PFSK-1 (cell line): ENCODE measurements at regions not wholly inside any gene's neighbourhood (a gene's known extent, or its start where the extent isn't known, plus 50 kb on each side); places are given as distances from the start of the nearest gene placed in this dataset.

Experiments used
- FOXP2 ChIP-seq: optimal IDR thresholded peaks from 2 replicates; pipeline ENCODE3; 2011; ENCODE audit warnings: borderline replicate concordance, control low read depth, inconsistent platforms; ENCODE audit not compliant: insufficient read depth; ENCODE audit errors: extremely low read length, extremely low read depth
- POLR2AphosphoS5 ChIP-seq: IDR thresholded peaks from 2 replicates; pipeline ENCODE4 v1.6.1; 2012; ENCODE audit warnings: low read depth, mild to moderate bottlenecking, control low read depth, low read length, moderate library complexity
- REST ChIP-seq, 2 experiments: IDR thresholded peaks; 2 replicates each; pipeline versions ENCODE4 v1.6.1 to v1.8.0; 2011 to 2012; ENCODE audit warnings: low read depth in 2 of 2, low read length in 2 of 2, control low read depth in 1 of 2, inconsistent platforms in 1 of 2, mild to moderate bottlenecking in 1 of 2, moderate library complexity in 1 of 2; ENCODE audit not compliant: insufficient read depth in 1 of 2
- SIN3A ChIP-seq: IDR thresholded peaks from 2 replicates; pipeline ENCODE4 v1.6.1; 2012; ENCODE audit warnings: mild to moderate bottlenecking, low read length, moderate library complexity, borderline replicate concordance; ENCODE audit not compliant: insufficient read depth
- TAF1 ChIP-seq: IDR thresholded peaks from 2 replicates; pipeline ENCODE4 v1.6.1; 2012; ENCODE audit warnings: low read length, control low read depth, borderline replicate concordance; ENCODE audit not compliant: insufficient read depth

DNA sequence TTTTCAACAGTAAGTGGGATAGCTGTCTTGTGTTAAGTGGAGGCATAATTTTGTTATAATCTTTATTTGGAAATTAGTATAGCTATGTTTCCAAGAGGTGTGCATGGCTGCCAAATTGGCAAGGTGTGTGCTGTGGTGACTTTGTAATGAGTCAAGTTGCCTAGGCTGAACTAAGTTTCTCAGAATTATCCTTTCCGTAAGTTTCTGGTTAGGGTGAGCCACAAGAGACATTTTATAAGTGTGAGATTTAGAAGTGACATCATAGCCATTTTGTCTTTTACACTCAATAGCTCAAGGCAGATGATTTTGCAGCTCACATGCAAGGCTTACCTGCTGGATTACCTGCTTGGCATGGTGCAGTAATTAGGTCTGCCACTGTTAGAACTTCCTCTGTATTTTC lies 90.3 kb downstream of the C11orf87 start:
- TF ChIP-seq POLR2AphosphoS5 (no peak), FOXP2 (no peak), SIN3A (no peak), REST (IDR thresholded peaks at IDR 0.05; ENCODE audit: insufficient read depth in 1 of 2, low read depth in 2 of 2, low read length in 2 of 2) (no peak), TAF1 (no peak)
